GM12873 (cell line): ENCODE measurements at regions not wholly inside any gene's neighbourhood (a gene's known extent, or its start where the extent isn't known, plus 50 kb on each side); places are given as distances from the start of the nearest gene placed in this dataset.

Source experiments
- CTCF ChIP-seq: IDR thresholded peaks from 2 replicates; pipeline ENCODE4 v1.5.1; 2012; ENCODE audit warnings: low read depth, mild to moderate bottlenecking, moderate library complexity, low read length, control low read depth; ENCODE audit not compliant: insufficient read depth; ENCODE audit errors: missing control alignments

GRCh38 chr21:25528515-25528914, 78.8 kb downstream of the MRPL39 start:
- TF ChIP-seq CTCF = no peak

- TF ChIP-seq CTCF = no peak
These were observed 88.8 kb downstream of the MRPL39 start for GRCh38 chr21:25518491-25518911.

- TF ChIP-seq CTCF = no peak
These were observed 91.5 kb downstream of the MRPL39 start for GRCh38 chr21:25515484-25516405.

- TF ChIP-seq CTCF = no peak
These were observed 93.5 kb downstream of the MRPL39 start for GRCh38 chr21:25513810-25514209.

- TF ChIP-seq CTCF = no peak
These were observed 94.9 kb downstream of the MRPL39 start for GRCh38 chr21:25512095-25513081.

GRCh38 chr21:25509862-25510261, 97.4 kb downstream of the MRPL39 start:
- no peak for TF ChIP-seq CTCF

- TF ChIP-seq CTCF = no peak
These were observed 98.9 kb downstream of the MRPL39 start for GRCh38 chr21:25508364-25508763.
